ENCODE measurements at regions not wholly inside any gene's neighbourhood (a gene's known extent, or its start where the extent isn't known, plus 50 kb on each side); places are given as distances from the start of the nearest gene placed in this dataset.

- H3K4me3 ChIP-seq (ENCODE audit: low read depth, poor library complexity, severe bottlenecking): no peak overlapping the region
- intact Hi-C loops (cut with DNase I; ENCODE audit: low total_unique reads): no loop called here
- no peak for DNase-seq (ENCODE audit: low spot score in 2 of 2)
- 81 to 82% methylated on average over 4 of the region's 4 CpGs for WGBS, 2 donors
- TF ChIP-seq CTCF (IDR thresholded peaks at IDR 0.05): no peak
- no peak for TF ChIP-seq POLR2A (IDR thresholded peaks at IDR 0.05)
Observed at GRCh38 chr6:19137505-19137904, 699.7 kb upstream of the ID4 start.

- DNase-seq (ENCODE audit: low spot score in 2 of 2): no peak
- H3K4me3 ChIP-seq (ENCODE audit: low read depth, poor library complexity, severe bottlenecking): no peak overlapping the region
- intact Hi-C loops (cut with DNase I; ENCODE audit: low total_unique reads): no loop called here
- TF ChIP-seq POLR2A (IDR thresholded peaks at IDR 0.05): no peak
- TF ChIP-seq CTCF (IDR thresholded peaks at IDR 0.05): no peak
- 69 to 74% methylated on average over 5 of the region's 5 CpGs for WGBS, 2 donors
Observed at GRCh38 chr6:19142275-19142674, 694.9 kb upstream of the ID4 start.

- H3K4me3 ChIP-seq (ENCODE audit: low read depth, poor library complexity, severe bottlenecking): no peak overlapping the region
- TF ChIP-seq POLR2A (IDR thresholded peaks at IDR 0.05) (no peak), CTCF (IDR thresholded peaks at IDR 0.05) (no peak)
- intact Hi-C loops (cut with DNase I; ENCODE audit: low total_unique reads): no loop called here
- no peak for DNase-seq (ENCODE audit: low spot score in 2 of 2)
- WGBS, 2 donors: 75 to 80% methylated on average over 3 of the region's 3 CpGs
Observed at GRCh38 chr6:19150307-19150706, 686.9 kb upstream of the ID4 start.

- DNase-seq (ENCODE audit: low spot score in 2 of 2): no peak
- TF ChIP-seq POLR2A (IDR thresholded peaks at IDR 0.05): no peak
- intact Hi-C loops (cut with DNase I; ENCODE audit: low total_unique reads): no loop called here
- 52 to 62% methylated on average over 7 of the region's 7 CpGs for WGBS, 2 donors
- no peak overlapping the region for H3K4me3 ChIP-seq (ENCODE audit: low read depth, poor library complexity, severe bottlenecking)
Observed at GRCh38 chr6:19153270-19153980, 683.7 kb upstream of the ID4 start.

GRCh38 chr6:19153981-19154295 lies 683.2 kb upstream of the ID4 start:
- intact Hi-C loops (cut with DNase I; ENCODE audit: low total_unique reads): no loop called here
- no peak overlapping the region for H3K4me3 ChIP-seq (ENCODE audit: low read depth, poor library complexity, severe bottlenecking)
- no peak for TF ChIP-seq POLR2A (IDR thresholded peaks at IDR 0.05)
- TF ChIP-seq CTCF (IDR thresholded peaks at IDR 0.05): no peak
- DNase-seq (ENCODE audit: low spot score in 2 of 2): no peak
- 54 to 60% methylated on average over 1 of the region's 1 CpG for WGBS, 2 donors

GRCh38 chr6:19156443-19156842 lies 680.7 kb upstream of the ID4 start:
- intact Hi-C loops (cut with DNase I; ENCODE audit: low total_unique reads): no loop called here

More at GRCh38 chr6:19156443-19156842, 680.7 kb upstream of the ID4 start:
- no peak overlapping the region for H3K4me3 ChIP-seq (ENCODE audit: low read depth, poor library complexity, severe bottlenecking)
- TF ChIP-seq POLR2A (IDR thresholded peaks at IDR 0.05) (no peak), CTCF (IDR thresholded peaks at IDR 0.05) (no peak)
- no peak for DNase-seq (ENCODE audit: low spot score in 2 of 2)
- WGBS, 2 donors: 78 to 83% methylated on average over 2 of the region's 2 CpGs

Measured in lower leg skin (tissue), 4 donors.